HG03432 (cell line): ENCODE measurements at regions not wholly inside any gene's neighbourhood (a gene's known extent, or its start where the extent isn't known, plus 50 kb on each side); places are given as distances from the start of the nearest gene placed in this dataset.

Experiments
- ATAC-seq: cut with Tn5 transposase; IDR thresholded peaks from one replicate; pipeline ENCODE4 v1.9.1; 2021; ENCODE audit warnings: mild to moderate bottlenecking, moderate library complexity; ENCODE audit not compliant: unreplicated experiment

DNA sequence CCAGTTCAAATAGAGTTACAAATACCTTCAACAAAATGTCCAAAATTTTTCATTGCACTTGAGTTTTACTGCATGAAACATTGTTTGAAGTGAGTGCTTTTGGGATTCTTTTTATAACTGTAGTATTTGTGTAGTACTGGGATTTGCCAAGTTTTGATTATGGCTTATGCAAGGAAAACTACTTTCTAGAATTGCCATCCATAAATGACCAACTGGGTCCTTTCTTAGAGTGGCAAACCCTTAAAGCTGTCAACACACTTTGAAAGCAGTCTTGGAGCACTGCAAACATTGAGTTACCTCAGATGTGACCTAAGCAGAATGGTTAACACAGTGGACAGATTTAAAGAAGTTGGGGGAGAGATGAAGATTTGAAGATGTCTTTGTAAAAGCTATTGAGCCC is 379.6 kb upstream of the ZNF608 start:
- no peak for ATAC-seq

GRCh38 chr5:125129151-125129806 is 382.8 kb upstream of the ZNF608 start:
- ATAC-seq: no peak

DNA sequence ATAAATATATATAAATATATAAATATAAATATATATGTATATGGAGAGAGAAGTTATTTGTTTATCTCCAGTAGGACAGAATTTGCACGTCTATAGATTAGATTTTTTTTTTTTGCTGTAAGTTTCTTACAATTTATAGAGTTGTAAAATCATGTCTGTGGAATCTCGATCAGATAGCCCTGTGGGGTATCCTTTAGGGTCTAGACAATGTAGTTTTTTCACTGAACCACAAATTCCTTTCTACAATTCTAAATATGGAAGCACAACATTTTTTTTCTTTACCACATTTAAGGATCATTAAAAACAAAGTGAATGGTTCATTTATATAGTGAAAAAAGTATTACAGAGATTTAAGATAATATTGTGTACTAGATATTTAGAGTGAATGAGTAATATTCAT is 384.2 kb upstream of the ZNF608 start:
- no peak for ATAC-seq

GRCh38 chr5:125134216-125135081 is 388.0 kb upstream of the ZNF608 start:
- ATAC-seq: no peak

DNA sequence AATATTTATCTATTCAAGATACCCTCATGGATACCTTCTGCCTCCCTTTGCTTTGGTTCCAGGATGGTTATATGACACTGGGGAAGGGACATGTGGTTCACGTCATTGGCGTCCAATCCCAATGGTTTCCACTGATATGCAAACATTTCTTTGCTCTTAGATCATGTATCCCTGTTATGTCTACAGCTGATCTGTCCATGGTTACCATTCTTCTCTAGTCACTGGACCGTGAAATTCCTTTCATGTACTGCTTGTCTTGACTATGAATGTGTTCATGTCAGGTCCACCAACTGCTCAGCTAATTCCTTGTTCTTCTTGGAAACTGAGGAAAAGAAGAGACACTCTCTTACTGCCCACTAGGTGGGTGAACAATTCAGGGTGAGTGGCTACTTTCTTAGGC is 391.1 kb upstream of the ZNF608 start:
- no peak for ATAC-seq

DNA sequence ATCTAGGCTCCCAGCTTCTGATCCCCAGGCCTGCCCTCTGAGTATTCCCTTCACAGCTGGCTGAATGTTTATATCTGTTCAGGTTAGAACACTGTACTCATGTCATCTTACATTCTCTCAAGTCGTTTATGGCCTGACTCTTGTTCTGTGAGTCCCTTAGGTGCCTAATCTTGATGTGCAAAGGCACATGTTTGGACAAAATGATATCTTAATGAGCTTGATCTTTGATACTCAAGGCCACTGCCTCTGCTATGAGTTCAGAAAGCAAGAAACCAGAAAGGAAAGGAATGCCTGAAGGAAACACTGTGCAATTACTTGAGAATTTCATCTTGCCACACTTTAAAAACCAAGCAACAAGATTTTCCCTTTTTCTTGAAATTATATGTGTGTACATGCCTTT is 391.8 kb upstream of the ZNF608 start:
- no peak for ATAC-seq

DNA sequence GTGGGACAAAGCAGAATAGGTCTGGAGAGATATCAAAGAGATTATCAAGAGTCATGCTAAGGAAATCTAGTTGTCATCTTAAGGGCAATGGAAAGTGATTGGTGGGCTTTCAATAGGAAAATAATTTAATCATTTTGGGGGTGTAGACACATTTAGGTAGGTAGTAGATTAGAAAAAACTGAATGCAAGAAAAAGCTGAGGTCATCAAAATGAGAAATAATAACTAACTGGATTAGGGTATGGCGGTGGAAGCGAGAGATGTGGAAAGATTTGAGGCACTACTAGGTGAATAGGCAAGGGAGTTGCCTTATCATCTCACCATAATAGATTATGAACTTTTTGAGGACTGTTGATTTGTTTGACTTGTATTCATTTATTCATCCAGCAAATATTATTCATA is 393.2 kb upstream of the ZNF608 start:
- ATAC-seq: no peak

DNA sequence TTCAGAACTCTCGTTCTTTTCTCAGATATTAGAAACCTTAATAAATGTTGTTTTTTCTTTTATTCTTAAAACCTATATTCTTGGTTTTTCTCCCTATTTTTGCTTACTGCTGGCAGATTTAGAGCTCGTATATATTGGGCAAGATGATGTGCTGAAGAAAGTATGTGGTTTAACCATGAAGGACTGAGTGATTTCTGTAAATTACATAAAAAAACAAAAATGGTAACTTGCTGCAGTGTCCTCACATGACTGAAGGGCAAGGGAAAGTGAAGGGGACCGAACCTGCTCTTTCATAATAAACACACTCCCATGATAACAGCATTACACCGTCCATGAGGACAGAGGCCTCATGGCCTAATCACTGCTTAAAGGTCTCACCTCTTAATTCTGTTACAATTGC is 393.8 kb upstream of the ZNF608 start:
- ATAC-seq: no peak

- ATAC-seq: no peak
Observed at GRCh38 chr5:125140855-125141254, 394.4 kb upstream of the ZNF608 start.

DNA sequence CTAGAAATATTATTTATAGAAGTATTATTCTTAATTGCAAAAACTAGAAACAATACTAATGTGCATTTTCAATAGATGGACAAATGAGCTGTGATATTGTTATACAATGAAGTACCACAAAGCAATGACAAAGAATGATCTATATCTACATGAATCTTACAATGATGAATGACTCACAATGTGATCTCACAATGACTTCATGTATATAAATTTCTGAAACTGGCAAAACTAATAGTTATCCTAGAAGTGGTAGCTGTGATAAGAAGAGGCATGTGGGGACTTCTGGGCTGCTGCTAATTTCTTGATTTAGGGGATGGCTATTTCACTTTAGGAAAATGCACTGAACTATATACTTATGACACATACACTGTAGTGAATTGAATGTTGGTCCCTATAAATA is 396.0 kb upstream of the ZNF608 start:
- ATAC-seq: no peak

DNA sequence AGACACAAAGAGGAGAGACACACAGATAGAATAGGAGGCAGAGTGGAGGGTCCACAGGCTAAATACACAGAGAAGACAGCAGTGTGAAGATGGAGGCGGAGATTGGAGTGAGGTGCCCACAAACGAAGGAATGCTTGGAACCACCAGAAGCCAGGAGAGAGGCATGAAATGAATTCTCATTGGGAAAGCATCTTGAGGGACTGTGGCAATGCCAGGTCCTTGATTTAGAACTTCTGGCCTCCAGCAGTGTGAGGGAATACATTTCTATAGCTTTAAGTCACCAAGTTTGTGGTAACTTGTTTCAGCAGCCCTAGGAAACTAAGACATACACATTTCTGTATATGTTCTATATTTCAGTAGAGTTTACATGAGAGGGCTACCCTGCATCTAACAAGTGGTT is 396.6 kb upstream of the ZNF608 start:
- ATAC-seq: no peak

- ATAC-seq: no peak
Observed at GRCh38 chr5:125148076-125148475, 401.6 kb upstream of the ZNF608 start.

DNA sequence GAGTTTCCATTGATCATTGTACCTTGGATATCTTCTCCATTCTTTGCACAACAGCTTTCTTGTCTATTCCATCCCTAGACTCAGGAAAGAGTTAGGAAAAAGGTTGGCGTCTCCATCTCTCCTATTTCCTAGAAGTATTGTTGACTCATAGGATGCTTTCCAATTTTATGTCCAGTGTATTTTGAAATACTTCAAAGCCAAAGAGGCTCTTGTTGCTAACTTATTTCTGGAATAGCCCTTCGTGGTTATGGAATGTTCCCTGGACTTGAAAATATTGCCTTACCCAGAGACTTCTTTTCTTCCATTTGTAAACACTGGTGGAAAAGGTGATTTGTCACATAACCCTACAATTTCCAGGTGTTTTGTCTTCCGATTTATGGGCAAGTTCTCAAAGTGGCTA is 402.3 kb upstream of the ZNF608 start:
- no peak for ATAC-seq

DNA sequence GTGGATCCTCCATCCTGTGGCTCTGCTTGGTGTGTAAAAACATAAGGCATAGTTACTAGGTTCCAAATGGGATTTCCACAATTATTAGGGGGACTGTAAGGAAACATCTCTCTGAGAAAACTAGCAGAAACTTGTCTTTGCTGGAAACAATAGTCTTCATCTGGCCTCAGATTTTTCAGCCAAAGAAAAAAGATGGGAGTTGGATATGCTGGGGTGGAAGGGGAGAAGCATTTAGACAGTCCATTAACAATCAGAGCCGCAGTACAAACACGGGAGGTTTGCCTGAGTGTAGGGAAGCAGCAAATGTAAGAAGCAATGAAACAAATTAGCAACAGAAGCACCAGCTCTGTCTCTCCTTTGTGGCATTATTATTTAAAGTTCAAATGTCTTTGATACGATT is 402.7 kb upstream of the ZNF608 start:
- ATAC-seq: no peak

DNA sequence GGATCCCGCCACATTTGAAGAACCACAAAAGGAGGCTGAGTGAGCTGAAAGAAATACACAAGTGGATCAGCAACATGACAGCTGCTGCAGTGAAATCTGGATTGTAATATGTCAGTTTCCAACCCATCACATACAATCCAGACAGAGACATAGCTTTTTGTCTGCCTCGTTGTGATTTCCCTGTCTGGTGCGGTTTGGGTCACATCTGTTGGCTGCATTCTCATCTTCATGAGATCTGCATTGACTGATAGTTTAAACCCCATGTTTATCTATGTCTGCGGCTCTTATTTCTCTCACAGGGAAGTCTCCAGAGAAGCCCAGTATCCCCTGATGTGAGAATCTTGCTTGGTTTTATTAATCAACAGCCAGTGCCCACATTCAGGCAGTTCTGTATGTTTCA is 403.1 kb upstream of the ZNF608 start:
- ATAC-seq: no peak

- ATAC-seq: no peak
Observed at GRCh38 chr5:125150041-125150669, 403.7 kb upstream of the ZNF608 start.

- no peak for ATAC-seq
Observed at GRCh38 chr5:125151150-125151900, 404.9 kb upstream of the ZNF608 start.

GRCh38 chr5:125152044-125152443 is 405.6 kb upstream of the ZNF608 start:
- no peak for ATAC-seq

DNA sequence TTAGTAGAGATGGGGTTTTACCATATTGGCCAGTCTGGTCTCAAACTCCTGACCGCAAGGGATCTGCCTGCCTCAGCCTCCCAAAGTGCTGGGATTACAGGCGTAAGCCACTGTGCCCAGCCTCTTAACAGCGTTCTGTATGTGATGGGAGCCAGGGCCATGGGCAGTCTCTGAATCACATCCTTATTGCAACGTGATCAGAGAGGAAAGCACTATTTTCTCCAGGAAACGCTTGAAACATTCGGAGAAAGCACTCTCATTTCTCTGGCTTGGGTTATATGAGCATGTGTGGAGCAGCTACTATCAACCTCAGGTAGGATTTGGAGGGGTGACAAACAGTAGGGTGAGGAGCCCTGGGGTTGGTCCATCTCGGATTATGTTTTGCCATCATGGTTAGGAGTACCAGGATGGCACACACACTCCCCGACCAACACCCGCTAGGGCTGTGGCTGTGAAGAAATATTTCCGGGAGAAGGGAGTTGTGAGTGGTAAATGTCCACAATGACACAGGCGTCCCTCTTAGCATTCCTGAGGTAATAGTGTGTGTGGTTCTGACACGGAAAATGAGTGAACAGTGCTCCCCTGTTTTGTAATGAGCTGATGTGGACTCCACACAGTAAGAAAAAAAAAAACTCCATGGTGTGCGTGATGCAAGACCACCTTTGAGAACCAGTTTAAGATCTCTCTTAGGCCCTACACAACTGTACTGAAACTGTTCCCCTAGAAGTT is 406.2 kb upstream of the ZNF608 start:
- no peak for ATAC-seq

- no peak for ATAC-seq
Observed at GRCh38 chr5:125153231-125153630, 406.8 kb upstream of the ZNF608 start.
